HG02870 (cell line): ENCODE measurements at regions not wholly inside any gene's neighbourhood (a gene's known extent, or its start where the extent isn't known, plus 50 kb on each side); places are given as distances from the start of the nearest gene placed in this dataset.

Experiments used
- ATAC-seq: cut with Tn5 transposase; IDR thresholded peaks from one replicate; pipeline ENCODE4 v1.9.1; 2021; ENCODE audit warnings: mild to moderate bottlenecking, moderate library complexity; ENCODE audit not compliant: unreplicated experiment

GRCh38 chr11:33476945-33477606 is 219.9 kb downstream of the HIPK3 start:
- no peak for ATAC-seq

GRCh38 chr11:33475993-33476392 is 218.8 kb downstream of the HIPK3 start:
- no peak for ATAC-seq

GRCh38 chr11:33474866-33475265 is 217.7 kb downstream of the HIPK3 start:
- no peak for ATAC-seq

GRCh38 chr11:33471541-33471940 is 214.4 kb downstream of the HIPK3 start:
- no peak for ATAC-seq

GRCh38 chr11:33467966-33468365 is 210.8 kb downstream of the HIPK3 start:
- no peak for ATAC-seq

GRCh38 chr11:33463059-33463458 is 205.9 kb downstream of the HIPK3 start:
- no peak for ATAC-seq

GRCh38 chr11:33461369-33462125 is 204.4 kb downstream of the HIPK3 start:
- no peak for ATAC-seq

GRCh38 chr11:33457948-33458347 is 200.8 kb downstream of the HIPK3 start:
- ATAC-seq, result no peak

- no peak for ATAC-seq
Observed at GRCh38 chr11:33455867-33456463, 198.8 kb downstream of the HIPK3 start.

- ATAC-seq, result no peak
Observed at GRCh38 chr11:33454264-33454663, 197.1 kb downstream of the HIPK3 start.

GRCh38 chr11:33452836-33453624 is 195.8 kb downstream of the HIPK3 start:
- ATAC-seq, result no peak

- no peak for ATAC-seq
Observed at GRCh38 chr11:33451364-33451763, 194.2 kb downstream of the HIPK3 start.

GRCh38 chr11:33449798-33450197 is 192.6 kb downstream of the HIPK3 start:
- no peak for ATAC-seq

- ATAC-seq, result no peak
Observed at GRCh38 chr11:33448461-33449130, 191.4 kb downstream of the HIPK3 start.

GRCh38 chr11:33445761-33446161 is 188.6 kb downstream of the HIPK3 start:
- no peak for ATAC-seq

GRCh38 chr11:33444835-33445594 is 187.8 kb downstream of the HIPK3 start:
- no peak for ATAC-seq

GRCh38 chr11:33443684-33444083 is 186.5 kb downstream of the HIPK3 start:
- ATAC-seq, result no peak

GRCh38 chr11:33438301-33438700 is 181.1 kb downstream of the HIPK3 start:
- no peak for ATAC-seq

GRCh38 chr11:33437529-33437928 is 180.3 kb downstream of the HIPK3 start:
- ATAC-seq, result no peak

- no peak for ATAC-seq
Observed at GRCh38 chr11:33435216-33435615, 178.0 kb downstream of the HIPK3 start.
